EL (cell line): ENCODE measurements at regions not wholly inside any gene's neighbourhood (a gene's known extent, or its start where the extent isn't known, plus 50 kb on each side); places are given as distances from the start of the nearest gene placed in this dataset.
"Not testable (repeated sequence)": the region's sequence is repeated elsewhere in the genome, so short reads cannot be mapped to it uniquely, and the experiment has no call there.

Experiments
- DNase-seq: peaks from one replicate; pipeline ENCODE4 v3.0.0-alpha.2; 2016

- DNase-seq: no peak
Observed at GRCh38 chr2:63740943-63741342, 100.8 kb upstream of the UGP2 start.

DNA sequence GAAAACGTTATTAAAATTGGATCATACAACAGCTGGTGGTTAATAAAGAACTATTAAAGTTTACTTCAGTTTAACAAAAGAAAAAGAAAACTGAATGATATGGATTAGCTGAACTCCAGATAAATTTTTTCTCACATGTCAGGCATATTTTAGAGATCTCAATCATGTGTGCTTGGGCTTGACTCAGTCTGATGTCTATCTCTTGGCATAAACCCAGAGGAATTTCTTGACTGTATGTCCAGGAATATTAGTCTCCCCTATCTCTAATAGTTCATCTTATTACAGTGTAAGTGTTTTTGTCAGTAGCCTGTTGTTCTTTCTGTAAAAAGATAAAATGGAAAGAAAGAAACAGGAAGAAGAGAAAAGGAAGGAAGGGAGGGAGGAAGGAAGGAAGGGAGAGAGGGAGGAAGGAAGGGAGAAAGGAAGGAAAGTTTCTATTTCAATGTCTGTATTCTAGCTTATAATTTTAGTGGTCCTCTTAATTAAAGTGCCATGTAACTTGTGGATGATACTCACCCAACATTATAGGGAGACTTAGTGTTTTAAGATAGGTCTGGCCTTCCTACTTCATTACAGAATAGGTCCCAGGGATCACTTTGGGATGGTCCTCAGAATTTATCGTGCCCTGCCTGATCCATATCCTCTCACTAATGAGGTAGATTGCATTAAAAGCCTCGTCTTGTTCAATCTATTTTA lies 99.7 kb upstream of the UGP2 start:
- peak; percentile 71 for DNase-seq

- DNase-seq: no peak
Observed at GRCh38 chr2:63742580-63742976, 99.1 kb upstream of the UGP2 start.

GRCh38 chr2:63743170-63743981 lies 98.3 kb upstream of the UGP2 start:
- no peak for DNase-seq

DNA sequence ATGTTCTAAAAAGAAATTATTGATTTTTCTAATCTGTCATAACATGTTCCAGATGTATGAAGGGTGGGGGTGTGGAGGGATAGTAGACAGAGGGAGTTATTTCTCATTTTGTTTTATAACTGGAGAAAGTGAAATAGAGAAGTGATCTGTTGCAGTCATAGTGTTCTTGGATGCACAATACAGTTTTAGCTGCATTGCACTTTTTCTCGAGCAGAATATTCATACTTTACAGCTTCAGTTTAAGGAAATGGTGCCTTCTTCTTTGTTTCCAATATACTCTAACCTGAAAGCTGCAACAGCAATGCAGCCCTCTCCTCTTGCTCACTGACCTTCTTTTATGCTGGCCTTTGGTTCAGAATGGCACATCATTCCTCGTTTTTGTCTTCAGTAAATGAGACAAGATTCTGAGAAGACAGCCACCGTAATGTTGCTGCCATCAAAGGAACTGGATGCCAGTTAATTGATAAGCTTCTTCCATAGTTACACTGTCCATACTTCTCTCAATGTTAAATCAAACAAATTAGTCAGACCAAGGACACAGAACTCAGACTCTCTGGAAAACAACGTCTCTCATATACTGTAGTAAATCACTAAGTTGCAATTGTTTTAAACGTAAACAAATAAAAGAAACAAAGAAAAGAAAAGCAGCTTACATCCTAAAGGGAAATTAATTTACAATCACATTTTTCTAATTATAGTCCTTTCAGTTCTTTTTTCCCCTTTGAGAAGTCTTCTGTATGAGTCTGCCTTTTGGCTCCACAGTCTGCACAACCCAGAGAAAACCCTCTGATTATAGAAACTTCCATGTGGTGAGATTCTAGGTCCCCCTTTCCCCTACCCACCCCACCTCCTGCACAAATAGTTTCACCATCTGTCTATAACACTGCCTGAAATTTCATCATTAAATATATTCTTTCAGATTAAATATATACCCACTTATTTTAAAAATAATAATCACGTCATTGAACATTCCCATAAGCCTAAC lies 97.4 kb upstream of the UGP2 start:
- DNase-seq: no peak

- DNase-seq: not testable (repeated sequence)
Observed at GRCh38 chr2:63746548-63746947, 95.1 kb upstream of the UGP2 start.

- no peak for DNase-seq
Observed at GRCh38 chr2:63751901-63752300, 89.8 kb upstream of the UGP2 start.

- no peak for DNase-seq
Observed at GRCh38 chr2:63755216-63755615, 86.5 kb upstream of the UGP2 start.

DNA sequence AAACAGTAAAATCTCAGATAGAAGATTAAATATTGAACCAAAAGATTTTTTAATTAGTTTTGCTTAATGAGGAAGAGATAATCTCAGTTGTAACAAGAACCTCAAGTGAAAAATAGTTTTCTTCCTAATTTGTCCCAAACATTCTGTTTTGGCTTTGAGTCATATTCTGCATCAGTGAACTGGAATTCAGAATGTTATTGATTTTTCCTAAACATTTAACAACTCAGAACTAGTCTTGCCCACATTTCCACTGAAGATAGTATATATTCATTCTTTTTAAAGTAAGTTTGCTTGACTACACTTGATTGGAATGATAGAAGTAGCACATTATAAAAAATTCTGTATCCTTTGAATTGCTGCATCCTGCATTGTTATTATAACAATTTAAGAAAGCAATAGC lies 85.7 kb upstream of the UGP2 start:
- DNase-seq: peak; percentile 67

DNA sequence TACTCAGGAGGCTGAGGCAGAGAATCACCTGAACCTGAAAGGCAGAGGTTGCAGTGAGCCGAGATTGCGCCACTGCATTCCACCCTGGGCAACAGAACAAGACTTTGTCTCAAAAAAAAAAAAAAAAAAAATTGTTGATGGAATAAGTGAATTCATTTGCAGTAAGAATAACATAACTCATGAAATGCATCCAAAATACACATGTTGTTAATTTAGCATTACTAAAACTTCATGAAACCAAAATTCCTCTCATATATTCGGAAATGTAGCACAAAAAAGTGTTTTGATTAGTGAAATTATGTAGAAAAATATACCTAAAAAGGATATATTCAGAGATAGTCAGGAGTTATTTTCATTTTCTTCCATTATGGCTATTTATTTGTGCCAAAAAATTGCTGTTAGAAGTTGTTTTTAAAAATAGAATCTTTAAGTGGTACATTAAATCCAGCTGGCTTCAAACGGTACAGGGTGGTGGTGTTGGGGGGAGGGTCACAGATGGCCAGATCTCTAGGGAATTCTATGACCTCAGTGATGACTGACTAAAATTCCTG lies 78.2 kb upstream of the UGP2 start:
- DNase-seq: peak; percentile 42

- DNase-seq: no peak
Observed at GRCh38 chr2:63764630-63765029, 77.1 kb upstream of the UGP2 start.

DNA sequence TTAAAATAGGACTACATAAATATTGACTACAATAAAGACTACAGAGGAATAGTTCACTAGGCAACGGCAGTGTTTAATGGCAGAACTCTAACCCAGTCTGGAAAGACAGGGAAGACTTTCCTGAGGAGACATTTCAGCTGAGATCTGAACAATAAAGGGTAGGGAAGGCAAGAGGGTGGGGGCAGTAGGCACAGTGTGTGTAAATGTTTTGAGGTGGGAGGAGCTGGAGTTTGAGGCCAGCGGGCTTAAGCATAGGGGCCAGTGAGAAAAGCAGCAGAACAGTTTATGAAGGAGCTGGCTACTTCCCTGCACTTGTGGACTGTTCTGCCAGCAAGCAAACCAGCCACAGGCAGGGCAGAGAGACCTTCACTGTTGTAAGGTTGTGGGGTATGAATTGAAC lies 76.6 kb upstream of the UGP2 start:
- DNase-seq: no peak

- DNase-seq: no peak
Observed at GRCh38 chr2:63767307-63767706, 74.4 kb upstream of the UGP2 start.

DNA sequence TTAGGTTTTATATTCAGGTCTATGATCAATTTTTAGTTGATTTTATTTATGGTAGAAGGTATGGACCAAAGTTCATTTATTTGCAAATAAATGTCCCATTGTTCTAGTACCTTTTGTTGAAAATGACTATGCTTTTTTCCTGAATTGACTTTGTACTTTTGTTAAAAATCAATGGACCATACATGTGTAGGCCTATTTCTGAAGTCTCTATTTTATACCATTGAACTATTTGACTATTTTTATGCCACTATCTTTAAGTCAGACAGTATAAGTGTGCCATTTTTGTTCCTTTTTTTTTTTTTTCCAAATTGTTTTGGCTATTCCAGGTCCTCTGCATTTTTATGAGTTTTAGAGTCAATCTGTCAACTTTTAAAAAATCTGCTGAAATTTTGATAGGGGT lies 73.6 kb upstream of the UGP2 start:
- DNase-seq: no peak

DNA sequence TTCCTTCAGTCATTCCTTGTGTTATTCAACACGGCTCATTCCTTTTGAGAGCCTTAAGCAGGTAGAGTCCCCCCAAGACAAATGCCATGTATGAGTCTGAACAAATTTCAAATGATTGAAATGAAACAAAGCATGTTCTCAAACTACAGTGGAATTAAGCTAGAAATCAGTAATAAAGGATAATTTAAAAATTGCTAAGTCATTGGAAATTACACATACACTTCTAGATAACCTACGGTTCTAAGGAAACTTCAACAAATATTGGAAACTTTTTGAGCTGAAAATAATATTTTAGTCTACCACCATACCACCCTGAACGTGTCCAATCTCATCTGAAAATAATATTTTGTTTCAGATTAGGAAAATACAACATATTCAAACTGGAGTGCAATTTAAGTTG lies 71.8 kb upstream of the UGP2 start:
- no peak for DNase-seq

DNA sequence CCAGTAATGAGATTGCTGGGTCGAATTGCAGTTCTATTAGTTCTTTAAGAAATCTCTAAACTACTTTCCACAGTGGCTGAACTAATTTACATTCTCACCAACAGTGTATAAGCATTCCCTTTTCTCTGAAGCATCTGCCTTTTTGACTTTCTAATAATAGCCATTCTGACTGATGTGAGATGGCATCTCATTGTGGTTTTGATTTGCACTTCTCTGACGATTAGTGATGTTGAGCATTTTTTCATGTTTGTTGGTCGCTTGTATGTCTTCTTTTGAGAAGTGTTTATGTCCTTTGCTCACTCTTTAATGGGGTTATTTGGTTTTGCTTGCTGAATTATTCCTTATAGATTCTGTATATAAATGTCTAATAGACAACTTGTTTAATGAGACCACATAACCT lies 69.6 kb upstream of the UGP2 start:
- no peak for DNase-seq

DNA sequence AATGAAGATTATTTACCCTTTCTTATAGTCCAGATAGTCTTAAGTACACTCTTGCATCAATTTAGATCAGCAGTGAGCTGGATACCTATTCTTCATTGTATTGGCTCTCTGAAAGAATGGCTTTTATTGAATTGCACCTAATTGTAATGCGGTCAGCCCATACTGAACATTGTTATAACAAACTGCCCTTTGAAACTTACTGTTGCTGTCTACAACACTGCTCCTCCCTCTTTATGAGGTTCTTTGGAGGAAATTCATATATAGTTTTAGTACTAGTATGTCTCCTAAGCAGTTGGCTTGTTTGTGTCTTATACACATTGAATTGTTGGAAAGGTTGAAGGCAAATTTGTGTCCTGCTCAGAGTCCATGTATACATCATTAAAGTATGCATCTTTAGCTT lies 66.5 kb upstream of the UGP2 start:
- DNase-seq: no peak

GRCh38 chr2:63776382-63776781 lies 65.3 kb upstream of the UGP2 start:
- no peak for DNase-seq

DNA sequence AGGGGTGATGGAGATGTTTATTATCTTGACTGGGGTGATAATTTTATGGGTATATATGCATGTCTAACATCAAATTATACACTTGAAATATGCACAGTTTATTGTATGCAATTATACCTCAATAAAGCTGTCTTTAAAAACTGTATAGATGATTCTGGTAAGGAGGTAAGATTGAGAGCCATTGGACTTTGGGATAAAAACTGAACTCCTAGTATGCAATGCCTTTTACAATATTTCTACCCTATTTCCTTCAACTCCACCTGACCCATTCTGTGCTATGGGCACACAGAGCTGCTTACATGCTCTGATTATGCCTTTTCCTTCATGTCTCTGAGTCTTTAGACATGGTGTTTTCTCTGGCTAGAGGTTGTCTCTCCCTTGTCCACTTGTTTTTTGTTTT lies 63.9 kb upstream of the UGP2 start:
- DNase-seq: no peak

GRCh38 chr2:63778391-63778790 lies 63.3 kb upstream of the UGP2 start:
- DNase-seq: no peak

DNA sequence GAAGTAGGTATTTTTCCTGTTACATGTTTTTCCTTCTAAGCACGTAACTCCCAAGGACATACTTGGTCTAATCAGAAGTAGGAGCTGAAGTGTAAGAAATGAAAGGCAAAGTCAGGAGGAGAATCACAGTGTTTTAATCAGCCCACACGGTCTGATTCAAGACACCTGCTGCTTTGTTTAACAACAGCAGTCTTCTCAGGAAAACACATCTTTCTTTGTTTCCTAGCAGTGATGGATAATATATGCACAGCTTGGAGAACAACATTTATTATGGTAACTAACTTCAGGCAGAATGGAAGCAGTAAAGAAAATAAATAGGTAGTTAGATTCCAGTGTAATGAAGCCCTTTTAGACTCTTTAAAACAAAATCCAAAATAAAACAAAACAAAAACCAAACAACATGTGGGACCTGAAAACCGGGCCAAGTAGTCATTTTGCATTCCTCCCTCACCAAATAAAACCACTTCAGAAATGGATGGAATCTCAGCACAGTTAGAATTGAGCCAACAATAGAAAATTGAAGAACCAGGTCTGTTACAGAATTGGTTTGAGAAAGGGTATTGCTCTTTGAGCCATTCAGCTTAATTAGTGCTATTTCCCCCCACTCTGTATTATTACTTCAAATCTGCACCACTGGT lies 61.1 kb upstream of the UGP2 start:
- DNase-seq: no peak

DNA sequence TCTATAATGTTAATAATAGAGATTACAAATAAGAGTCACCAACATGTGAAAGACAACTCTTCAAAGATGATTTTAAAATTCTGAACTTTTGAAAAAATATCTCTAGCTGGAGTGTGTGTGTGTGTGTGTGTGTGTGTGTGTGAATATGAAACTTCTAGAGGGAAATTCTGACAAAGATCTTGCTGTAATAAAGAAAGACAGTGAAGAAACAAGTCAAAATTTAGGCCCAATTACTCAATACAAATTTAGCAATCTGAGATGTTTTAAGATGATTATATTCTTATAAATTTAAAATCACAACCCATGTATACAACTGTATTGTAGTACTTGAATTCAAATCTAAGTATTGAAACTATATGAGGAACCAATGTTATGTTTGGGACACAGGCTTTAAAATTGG lies 57.2 kb upstream of the UGP2 start:
- DNase-seq: no peak

GRCh38 chr2:63785096-63785495 lies 56.6 kb upstream of the UGP2 start:
- DNase-seq: no peak
